ES-I3 (cell line): ENCODE measurements at regions not wholly inside any gene's neighbourhood (a gene's known extent, or its start where the extent isn't known, plus 50 kb on each side); places are given as distances from the start of the nearest gene placed in this dataset.

Experiments used
- H3K36me3 ChIP-seq: 2 replicates; pipeline ENCODE4 v1.6.1; 2013; ENCODE audit warnings: mild to moderate bottlenecking, low read length, control low read depth, moderate library complexity; ENCODE audit not compliant: insufficient read depth
- H3K4me1 ChIP-seq: 2 replicates; pipeline ENCODE4 v1.6.1; 2013; ENCODE audit warnings: mild to moderate bottlenecking, control low read depth, low read length; ENCODE audit not compliant: insufficient read depth
- H3K9ac ChIP-seq: 2 replicates; pipeline ENCODE4 v1.6.1; 2013; ENCODE audit warnings: low read depth, mild to moderate bottlenecking, low read length, moderate library complexity
- H3K9me3 ChIP-seq: 2 replicates; pipeline ENCODE4 v1.6.1; 2013; ENCODE audit warnings: mild to moderate bottlenecking, low read length, moderate library complexity; ENCODE audit not compliant: control insufficient read depth, insufficient read depth

DNA sequence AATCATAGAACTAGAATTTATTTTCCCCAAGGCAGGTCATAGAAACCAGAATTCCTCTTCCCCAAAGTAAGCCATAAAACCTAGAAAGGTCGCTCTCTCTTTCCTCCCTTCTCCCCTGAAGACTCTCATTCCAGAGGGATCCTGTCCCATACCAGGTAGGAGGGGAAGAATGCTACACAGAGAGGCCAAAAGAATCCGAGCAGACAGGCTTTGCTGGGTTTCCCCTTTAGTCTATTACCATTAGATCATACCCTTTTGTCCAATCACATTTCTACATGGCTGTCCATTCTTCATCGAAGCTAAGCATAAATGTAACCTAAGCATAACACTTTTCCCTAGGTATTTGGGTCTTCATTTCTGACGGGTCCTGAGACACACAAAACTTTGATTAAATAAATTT, 204.5 kb downstream of the SPTSSA start:
- Histone ChIP-seq H3K9ac (no peak overlapping the region), H3K36me3 (no peaks in the 10 kb centered on the region), H3K4me1 (no peaks in the 10 kb centered on the region), H3K9me3 (no peaks in the 10 kb centered on the region)

DNA sequence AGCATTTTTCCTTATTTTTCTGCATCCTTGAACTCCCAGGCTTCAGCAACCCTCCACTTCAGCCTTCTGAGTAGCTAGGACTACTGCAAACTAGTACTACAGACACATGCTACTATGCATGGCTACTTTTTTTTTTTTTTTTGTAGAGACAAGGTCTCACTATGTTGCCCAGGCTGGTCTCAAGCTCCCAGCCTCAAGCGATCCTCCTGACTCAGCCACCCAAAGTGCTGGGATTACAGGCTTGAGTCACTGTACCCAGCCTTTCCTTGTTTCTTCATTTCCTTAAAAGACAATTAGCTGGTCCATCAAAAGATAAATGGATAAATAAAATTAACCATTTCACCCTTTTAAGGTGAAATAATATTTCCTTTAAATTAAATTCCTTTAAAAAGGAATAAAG, 205.8 kb downstream of the SPTSSA start:
- Histone ChIP-seq H3K4me1 (no peaks in the 10 kb centered on the region), H3K36me3 (no peaks in the 10 kb centered on the region), H3K9ac (no peak overlapping the region), H3K9me3 (no peaks in the 10 kb centered on the region)

DNA sequence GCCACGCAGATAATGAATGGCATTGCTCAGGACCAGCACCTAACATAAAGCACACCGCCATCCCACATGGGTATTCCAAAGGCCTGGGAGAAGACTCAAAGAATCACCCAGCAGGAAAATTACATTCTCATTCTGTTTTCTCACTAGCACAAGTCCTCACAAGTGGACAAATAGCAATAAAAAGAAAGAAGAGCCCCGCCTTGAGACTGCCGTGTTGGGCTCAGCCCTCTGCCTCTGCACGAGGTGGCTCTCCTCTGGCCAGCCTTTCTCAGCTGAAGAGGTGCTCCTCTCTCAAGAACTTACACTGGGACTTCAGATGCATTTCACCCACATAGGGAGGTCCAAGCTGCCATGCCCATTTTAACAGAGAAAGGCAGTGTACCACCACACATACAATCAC, 207.5 kb downstream of the SPTSSA start:
- H3K9ac ChIP-seq = no peak overlapping the region
- no peaks in the 10 kb centered on the region for H3K9me3 ChIP-seq
- no peaks in the 10 kb centered on the region for H3K4me1 ChIP-seq
- no peaks in the 10 kb centered on the region for H3K36me3 ChIP-seq

DNA sequence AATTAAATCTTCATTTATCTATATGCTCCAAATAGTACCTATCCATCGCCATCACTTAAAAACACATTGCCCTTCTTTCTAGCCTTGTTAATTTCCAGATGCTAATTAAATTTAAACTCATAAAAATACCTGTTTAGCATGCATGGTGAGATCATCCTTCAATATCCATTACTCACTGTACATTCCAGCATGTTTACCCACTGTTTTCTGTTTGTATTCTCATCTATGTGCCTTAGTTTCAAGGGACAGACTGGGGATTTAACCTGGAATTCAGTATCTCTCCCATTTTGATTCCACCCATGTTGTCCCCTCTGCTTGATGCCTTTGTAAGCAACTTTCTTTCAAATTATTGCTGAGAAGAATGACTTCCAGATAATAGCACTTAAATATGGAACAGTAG, 208.0 kb downstream of the SPTSSA start:
- Histone ChIP-seq H3K36me3 (no peaks in the 10 kb centered on the region), H3K9ac (no peak overlapping the region), H3K9me3 (no peaks in the 10 kb centered on the region), H3K4me1 (no peaks in the 10 kb centered on the region)

DNA sequence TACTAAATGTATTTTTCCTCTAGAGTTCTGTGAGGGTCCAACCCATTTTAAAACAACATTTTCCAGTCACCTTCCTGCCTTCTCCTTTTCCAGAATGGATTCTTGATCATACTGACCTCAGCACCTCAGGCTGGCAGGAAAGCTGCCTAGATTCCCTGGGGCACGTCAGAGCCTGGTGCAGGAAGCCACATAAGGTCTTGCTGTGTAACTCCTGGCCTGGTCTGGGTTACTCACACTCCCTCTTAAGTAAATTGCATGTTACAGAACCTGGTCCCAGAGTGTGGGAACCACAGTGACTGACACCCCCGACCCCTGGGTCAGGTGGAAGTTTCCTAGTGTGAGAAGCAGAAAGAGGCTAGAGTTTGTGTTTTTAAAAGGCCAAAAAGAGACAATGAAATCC, 209.8 kb downstream of the SPTSSA start:
- Histone ChIP-seq H3K4me1 (no peaks in the 10 kb centered on the region), H3K9me3 (no peaks in the 10 kb centered on the region), H3K9ac (no peak overlapping the region), H3K36me3 (no peaks in the 10 kb centered on the region)

DNA sequence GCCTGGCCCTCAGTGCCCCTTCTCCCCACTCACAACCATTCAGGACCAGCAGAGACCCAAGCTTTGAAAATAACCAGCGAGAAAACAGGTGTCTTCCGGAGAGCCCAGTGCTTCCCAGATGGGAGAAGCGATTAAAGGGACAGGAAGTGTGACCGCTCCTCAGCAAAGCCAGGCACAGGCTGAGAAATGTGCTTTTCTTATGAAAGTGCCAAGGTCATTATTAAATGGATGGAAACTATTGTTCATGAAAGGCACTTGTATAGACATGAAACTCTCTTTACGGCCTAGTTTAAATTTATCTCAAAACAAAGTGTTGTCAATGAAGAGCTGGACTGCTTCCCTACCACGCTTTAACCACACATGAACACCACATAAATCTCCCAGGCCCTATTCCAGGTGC, 210.4 kb downstream of the SPTSSA start:
- H3K9me3 ChIP-seq = no peaks in the 10 kb centered on the region
- H3K4me1 ChIP-seq = no peaks in the 10 kb centered on the region
- no peak overlapping the region for H3K9ac ChIP-seq
- no peaks in the 10 kb centered on the region for H3K36me3 ChIP-seq

DNA sequence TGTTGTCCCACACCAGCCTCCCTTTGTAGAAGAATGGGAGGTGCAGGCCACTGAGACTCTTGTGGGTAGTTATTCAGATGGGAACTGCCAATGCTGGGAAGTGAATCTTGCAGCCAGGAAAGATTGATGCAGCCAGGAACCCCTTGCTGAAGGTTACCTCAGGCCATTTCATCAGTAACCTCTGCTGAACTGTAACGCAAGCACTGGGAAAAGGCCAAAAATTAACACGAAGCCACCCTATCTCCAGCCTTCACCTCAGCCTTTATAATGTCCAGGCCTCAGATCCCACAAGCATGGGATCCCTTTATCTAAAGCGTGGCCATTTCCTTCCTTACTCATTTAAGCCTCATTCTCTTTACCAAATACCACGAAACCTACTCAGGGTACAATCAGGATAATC, 211.1 kb downstream of the SPTSSA start:
- Histone ChIP-seq H3K9ac (no peak overlapping the region), H3K9me3 (no peaks in the 10 kb centered on the region), H3K4me1 (no peaks in the 10 kb centered on the region), H3K36me3 (no peaks in the 10 kb centered on the region)

DNA sequence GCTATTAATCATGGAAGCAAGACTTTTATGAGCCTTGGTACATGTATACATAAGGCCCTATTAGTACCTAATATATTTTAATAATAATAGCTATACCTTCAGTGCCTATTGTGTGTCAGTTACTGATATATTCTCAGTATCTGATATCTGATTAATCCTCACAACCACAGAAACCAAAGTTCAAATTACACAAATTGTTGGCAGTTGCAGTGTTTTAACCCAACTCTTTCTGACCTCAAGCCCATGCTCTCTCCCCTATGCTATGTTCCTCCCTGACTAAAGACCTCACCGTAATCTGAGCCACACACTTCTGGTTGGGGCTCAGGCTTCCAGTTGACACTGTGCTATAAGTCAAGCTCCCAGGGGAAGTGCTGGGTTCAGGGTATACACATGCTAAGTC, 214.4 kb downstream of the SPTSSA start:
- Histone ChIP-seq H3K9me3 (no peaks in the 10 kb centered on the region), H3K4me1 (no peaks in the 10 kb centered on the region), H3K9ac (no peak overlapping the region), H3K36me3 (no peaks in the 10 kb centered on the region)

DNA sequence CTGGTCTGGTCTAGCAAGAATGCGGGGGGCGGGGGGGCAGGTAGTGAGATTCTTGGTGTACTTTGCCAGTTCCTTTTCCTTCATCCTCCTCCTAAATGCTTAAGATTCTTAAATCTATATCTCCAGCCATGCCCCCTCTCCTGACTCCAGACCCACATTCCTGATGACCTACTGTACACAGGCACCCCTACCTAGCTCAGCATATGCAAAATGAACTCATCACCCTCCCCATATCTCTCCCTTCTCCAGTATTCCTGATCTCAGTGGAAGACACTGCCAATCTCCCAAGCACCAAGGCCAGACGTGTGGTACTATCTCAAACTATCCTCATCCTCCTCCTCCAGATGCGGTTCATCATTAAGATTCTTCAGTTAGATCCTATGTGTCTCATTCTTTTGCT, 215.8 kb downstream of the SPTSSA start:
- H3K9me3 ChIP-seq = no peaks in the 10 kb centered on the region
- H3K9ac ChIP-seq = no peak overlapping the region
- no peaks in the 10 kb centered on the region for H3K4me1 ChIP-seq
- H3K36me3 ChIP-seq = no peaks in the 10 kb centered on the region

DNA sequence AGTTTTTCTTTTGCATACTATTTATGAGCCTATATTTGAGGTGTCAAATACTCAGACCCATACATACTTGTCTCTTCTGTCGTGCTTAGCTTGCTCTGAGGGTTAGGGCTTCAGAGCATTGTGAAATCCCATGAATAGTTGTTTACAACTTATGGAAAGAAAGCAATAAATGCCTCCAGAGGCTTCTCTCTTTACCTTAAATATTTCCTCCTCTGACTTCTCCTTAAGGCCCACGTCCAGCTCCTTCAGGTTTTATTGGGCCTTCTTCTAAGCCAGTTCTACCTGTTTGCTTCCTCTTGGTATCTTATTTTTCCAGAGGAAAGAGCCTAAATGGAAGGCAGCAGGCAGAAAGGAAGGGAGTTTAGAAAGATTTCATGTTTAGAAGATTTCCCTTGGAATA, 218.6 kb downstream of the SPTSSA start:
- no peak overlapping the region for H3K9ac ChIP-seq
- no peaks in the 10 kb centered on the region for H3K36me3 ChIP-seq
- no peaks in the 10 kb centered on the region for H3K9me3 ChIP-seq
- H3K4me1 ChIP-seq = no peaks in the 10 kb centered on the region

DNA sequence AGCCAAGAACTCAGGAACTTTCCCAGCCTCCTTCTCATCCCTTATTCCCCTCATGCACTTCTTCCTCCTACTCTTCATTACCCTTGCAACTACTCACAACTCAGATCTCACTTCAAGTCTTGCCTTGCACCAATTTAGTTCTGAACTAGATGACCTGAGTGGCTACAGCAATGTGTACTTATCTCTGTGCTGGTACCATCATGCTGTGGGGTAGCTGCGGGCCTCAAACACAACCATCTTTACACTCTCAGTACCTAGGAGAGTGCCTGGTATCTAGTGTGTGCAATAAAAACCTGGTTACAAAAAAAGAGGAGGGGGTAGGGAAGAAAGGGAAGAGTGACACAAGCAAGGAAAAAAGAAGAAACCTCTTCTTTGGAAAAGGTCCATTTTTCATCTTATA, 219.0 kb downstream of the SPTSSA start:
- Histone ChIP-seq H3K9me3 (no peaks in the 10 kb centered on the region), H3K36me3 (no peaks in the 10 kb centered on the region), H3K4me1 (no peaks in the 10 kb centered on the region), H3K9ac (no peak overlapping the region)

DNA sequence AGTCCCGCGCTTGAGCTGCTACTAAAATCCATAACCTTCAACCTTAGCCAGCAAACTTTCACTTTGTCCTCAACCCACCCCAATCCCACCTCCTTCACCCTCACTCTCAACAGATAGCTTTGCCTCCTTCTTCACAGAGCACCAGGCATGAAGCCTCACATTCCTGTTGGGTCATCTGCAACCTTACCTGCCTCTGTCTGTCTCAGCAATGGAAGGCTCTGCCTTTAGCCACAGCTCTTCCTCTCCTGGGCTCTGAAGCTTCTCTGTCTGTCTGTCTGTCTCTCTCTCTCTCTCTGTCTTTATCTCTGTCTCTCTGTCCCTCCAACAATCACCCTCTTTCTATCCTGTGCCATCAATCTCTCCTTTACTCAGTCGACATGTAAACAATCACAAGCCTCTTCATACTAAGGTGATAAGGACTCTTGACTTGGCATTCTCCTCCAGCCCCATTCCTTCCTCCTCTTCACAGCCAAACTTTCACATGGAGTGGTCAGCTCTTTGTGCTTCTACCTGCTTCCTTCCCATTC, 220.8 kb downstream of the SPTSSA start:
- Histone ChIP-seq H3K9me3 (no peaks in the 10 kb centered on the region), H3K9ac (no peak overlapping the region), H3K4me1 (no peaks in the 10 kb centered on the region), H3K36me3 (no peaks in the 10 kb centered on the region)

DNA sequence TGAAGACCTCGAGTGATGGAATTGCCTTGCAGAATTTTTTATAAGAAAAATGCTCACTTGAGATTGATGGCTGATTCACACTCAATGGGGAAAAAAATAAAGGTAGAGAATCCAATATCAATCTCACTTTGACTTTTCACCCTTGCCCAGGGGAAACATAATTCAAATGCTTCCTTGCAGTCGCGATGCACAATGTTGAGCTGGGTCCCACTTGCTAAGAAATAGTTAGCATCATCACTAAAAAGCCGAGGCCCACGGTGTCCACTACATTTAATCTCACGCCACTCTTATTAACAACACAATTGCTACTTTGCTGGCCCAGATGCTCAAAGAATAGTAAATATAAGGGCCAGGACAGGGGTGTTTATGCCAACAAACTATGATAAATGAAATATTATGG, 223.4 kb downstream of the SPTSSA start:
- H3K4me1 ChIP-seq = no peaks in the 10 kb centered on the region
- H3K36me3 ChIP-seq = no peaks in the 10 kb centered on the region
- no peaks in the 10 kb centered on the region for H3K9me3 ChIP-seq
- no peak overlapping the region for H3K9ac ChIP-seq

DNA sequence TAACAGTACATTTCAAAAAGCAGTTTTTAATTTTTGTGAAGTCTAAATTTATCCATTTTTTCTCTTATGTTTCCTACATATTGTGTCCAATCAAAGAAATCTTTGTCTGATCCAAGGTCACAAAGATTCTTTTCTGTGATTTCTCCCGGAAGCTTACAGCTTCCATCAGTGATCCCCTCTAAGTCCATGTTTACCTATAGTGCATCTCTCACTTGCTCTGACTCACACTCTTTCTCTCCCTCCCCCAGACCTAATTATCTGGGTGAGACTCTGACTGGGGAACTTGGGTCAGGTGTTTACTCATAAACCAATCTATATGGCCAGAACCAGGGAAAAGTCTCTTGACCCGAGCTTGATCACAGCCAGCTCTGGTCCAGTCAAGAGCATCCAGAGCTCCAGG, 224.4 kb downstream of the SPTSSA start:
- Histone ChIP-seq H3K4me1 (no peaks in the 10 kb centered on the region), H3K9me3 (no peaks in the 10 kb centered on the region), H3K36me3 (no peaks in the 10 kb centered on the region), H3K9ac (no peak overlapping the region)

DNA sequence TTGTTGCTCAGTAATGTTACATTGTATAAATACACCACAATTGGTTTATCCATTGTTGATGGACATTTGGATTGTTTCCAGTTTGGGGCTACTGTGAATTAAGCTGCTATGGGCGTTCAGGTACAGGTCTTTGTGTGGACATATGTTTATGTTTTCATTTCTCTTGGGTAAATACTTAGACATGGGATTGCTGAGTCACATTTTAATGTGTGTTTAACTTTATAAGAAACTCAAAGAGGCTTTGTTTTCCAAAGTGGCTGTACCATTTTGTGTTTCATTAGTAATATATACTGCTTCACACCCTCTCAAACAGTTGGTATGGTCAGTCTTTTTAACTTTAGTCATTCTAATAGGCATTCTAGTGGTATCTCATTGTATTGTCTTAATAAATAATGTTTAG, 225.0 kb downstream of the SPTSSA start:
- Histone ChIP-seq H3K36me3 (no peaks in the 10 kb centered on the region), H3K9ac (no peak overlapping the region)

DNA sequence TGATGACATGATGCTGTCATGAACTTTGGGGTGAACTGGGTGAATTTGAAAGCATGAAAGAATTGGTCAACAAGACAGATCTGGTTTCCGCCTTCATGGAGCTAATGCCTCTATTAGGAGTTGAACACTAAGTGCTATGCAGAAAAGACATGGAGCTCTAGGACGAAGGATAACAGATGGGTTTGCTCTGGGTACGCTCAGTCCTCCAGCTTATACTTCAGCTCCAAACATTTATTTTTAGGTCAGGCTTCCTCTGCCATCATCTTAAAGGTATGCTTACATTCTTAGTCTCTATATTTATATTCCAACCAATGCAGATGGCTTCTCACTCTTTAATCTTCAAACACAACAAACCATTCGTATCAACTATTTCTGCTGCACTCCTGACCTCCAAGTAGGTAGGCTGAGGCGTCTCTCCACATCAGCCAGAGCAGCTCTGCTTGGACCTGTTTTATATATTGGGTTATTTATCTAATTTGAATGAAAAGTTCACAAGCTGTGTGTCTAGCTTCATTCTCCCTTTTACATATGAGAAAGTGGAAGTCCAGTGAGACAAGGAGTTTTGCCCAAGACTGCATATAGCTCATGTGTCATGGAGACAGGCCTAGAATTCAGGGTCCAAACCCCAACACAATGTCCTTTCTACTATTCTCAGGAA, 226.3 kb downstream of the SPTSSA start:
- Histone ChIP-seq H3K9ac (no peak overlapping the region), H3K9me3 (no peaks in the 10 kb centered on the region; the same call in 1 of the 2 replicates), H3K4me1 (no peaks in the 10 kb centered on the region), H3K36me3 (no peaks in the 10 kb centered on the region)

More for the DNA sequence above, 225.0 kb downstream of the SPTSSA start:
- H3K4me1 ChIP-seq = no peaks in the 10 kb centered on the region
- no peaks in the 10 kb centered on the region; the same call in 1 of the 2 replicates for H3K9me3 ChIP-seq
